HUES48 (cell line): ENCODE measurements at regions not wholly inside any gene's neighbourhood (a gene's known extent, or its start where the extent isn't known, plus 50 kb on each side); places are given as distances from the start of the nearest gene placed in this dataset.

Experiments
- H3K27ac ChIP-seq: one replicate; pipeline ENCODE4 v1.7.0; 2013; ENCODE audit warnings: low read depth, low read length, inconsistent platforms
- H3K27me3 ChIP-seq: 2 replicates; pipeline ENCODE4 v1.6.1; 2013; ENCODE audit warnings: mild to moderate bottlenecking, low read length; ENCODE audit not compliant: control insufficient read depth, insufficient read depth
- H3K36me3 ChIP-seq: 2 replicates; pipeline ENCODE4 v1.6.1; 2013; ENCODE audit warnings: low read length; ENCODE audit not compliant: control insufficient read depth, insufficient read depth
- H3K4me1 ChIP-seq: 2 replicates; pipeline ENCODE4 v1.6.1; 2013; ENCODE audit warnings: mild to moderate bottlenecking, low read length; ENCODE audit not compliant: control insufficient read depth, insufficient read depth
- H3K4me3 ChIP-seq: 2 replicates; pipeline ENCODE4 v1.5.1; 2013; ENCODE audit warnings: mild to moderate bottlenecking, low read depth, low read length
- H3K9ac ChIP-seq: 2 replicates; pipeline ENCODE4 v1.6.1; 2013; ENCODE audit warnings: mild to moderate bottlenecking, low read depth, low read length, moderate library complexity
- H3K9me3 ChIP-seq: 2 replicates; pipeline ENCODE4 v1.6.1; 2013; ENCODE audit warnings: low read length; ENCODE audit not compliant: control insufficient read depth, insufficient read depth

- Histone ChIP-seq H3K9me3 (peaks cover 7% of the 10 kb centered on the region), H3K9ac (no peak overlapping the region), H3K27ac (no peak overlapping the region), H3K36me3 (no peaks in the 10 kb centered on the region), H3K4me3 (no peak overlapping the region), H3K27me3 (no peaks in the 10 kb centered on the region), H3K4me1 (no peaks in the 10 kb centered on the region)
Observed at GRCh38 chr13:39856714-39857113, 201.3 kb downstream of the COG6 start.

DNA sequence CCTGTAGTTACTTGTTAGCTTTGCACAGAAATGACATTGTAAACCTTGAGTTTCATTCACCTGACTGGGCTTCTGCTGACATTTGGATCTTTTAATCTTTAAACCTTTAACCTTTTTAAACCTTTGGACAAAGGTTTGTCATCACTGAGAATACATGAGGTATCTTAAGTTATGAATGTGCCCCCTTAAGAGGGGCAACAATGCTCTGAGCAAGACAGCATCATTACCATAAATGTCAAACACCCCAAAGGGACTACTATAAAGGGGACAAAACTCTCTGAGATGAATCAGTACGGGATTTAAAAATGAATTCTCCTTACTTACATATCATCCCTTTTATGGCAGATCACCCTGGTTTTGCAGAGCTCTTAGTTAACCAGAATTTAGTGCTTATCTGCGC, 203.3 kb downstream of the COG6 start:
- no peak overlapping the region for H3K27ac ChIP-seq
- no peaks in the 10 kb centered on the region for H3K4me1 ChIP-seq
- H3K9me3 ChIP-seq: peaks cover 6% of the 10 kb centered on the region
- no peak overlapping the region for H3K9ac ChIP-seq
- no peaks in the 10 kb centered on the region for H3K36me3 ChIP-seq
- H3K27me3 ChIP-seq: no peaks in the 10 kb centered on the region
- H3K4me3 ChIP-seq: no peak overlapping the region

DNA sequence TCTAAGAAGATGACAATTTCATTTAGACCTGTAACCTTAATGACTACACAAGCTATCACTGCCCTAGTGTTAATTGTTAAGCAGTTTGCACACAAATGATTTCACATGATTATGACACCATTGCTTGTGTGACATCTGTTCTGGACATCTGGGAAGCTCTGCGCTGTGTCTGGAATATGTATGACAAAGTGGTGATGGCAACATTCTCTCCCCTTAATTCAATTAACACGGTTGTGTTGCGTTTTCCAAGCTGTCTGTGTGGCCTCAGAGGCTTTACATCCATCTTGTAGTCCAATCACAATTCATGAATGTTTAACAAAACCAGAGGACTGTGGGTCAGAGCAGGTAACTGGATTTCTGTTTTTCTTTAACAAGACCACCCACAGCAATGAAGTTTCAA, 204.4 kb downstream of the COG6 start:
- no peak overlapping the region for H3K9ac ChIP-seq
- no peak overlapping the region for H3K4me3 ChIP-seq
- no peaks in the 10 kb centered on the region for H3K27me3 ChIP-seq
- no peaks in the 10 kb centered on the region for H3K36me3 ChIP-seq
- H3K9me3 ChIP-seq: no peaks in the 10 kb centered on the region
- no peaks in the 10 kb centered on the region for H3K4me1 ChIP-seq
- H3K27ac ChIP-seq: no peak overlapping the region

DNA sequence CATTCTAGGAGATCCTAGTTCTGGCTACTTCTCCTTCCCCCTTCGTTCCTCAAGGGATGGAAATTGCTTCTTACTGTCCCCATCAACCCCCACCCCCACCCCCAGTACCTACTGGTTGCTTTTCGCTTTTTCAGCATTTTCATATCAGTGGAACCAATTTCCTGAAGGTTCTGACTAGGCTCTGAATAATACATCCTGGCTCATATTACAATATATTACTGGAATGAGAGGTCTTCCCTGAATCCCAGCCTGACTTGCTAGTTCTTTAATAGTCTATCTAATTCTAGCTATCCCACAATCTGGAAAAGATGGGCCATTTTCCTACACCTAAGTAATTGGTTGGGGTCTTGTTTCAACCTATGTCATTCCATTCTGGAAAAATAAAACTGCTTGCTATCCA, 207.4 kb downstream of the COG6 start:
- H3K4me1 ChIP-seq: no peaks in the 10 kb centered on the region
- H3K9ac ChIP-seq: no peak overlapping the region
- no peaks in the 10 kb centered on the region for H3K36me3 ChIP-seq
- H3K27me3 ChIP-seq: no peaks in the 10 kb centered on the region
- H3K9me3 ChIP-seq: no peaks in the 10 kb centered on the region
- no peak overlapping the region for H3K4me3 ChIP-seq
- H3K27ac ChIP-seq: no peak overlapping the region

GRCh38 chr13:39864221-39864620, 208.8 kb downstream of the COG6 start:
- no peak overlapping the region for H3K4me3 ChIP-seq
- H3K27me3 ChIP-seq: no peaks in the 10 kb centered on the region
- no peak overlapping the region for H3K27ac ChIP-seq
- H3K4me1 ChIP-seq: no peaks in the 10 kb centered on the region
- H3K36me3 ChIP-seq: no peaks in the 10 kb centered on the region
- H3K9ac ChIP-seq: no peak overlapping the region
- H3K9me3 ChIP-seq: no peaks in the 10 kb centered on the region

DNA sequence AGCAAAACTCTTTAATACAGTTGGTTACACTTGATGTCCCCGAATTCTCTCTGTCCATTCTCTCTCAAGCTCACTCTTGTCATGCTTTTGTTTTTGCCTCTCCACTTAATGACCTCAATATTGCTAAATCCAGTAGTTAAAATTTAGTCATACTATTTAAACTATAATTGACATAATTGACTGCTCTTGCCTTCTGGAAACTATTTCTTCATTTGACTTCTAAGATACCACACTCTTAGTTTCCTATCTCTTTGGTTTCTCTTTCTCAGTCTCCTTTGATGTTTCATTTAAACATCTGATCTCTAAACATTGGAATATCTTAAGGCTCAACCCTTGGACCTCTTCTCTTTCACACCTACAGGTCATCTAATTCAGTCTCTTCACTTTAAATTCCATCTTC, 211.3 kb downstream of the COG6 start:
- no peaks in the 10 kb centered on the region for H3K4me1 ChIP-seq
- H3K36me3 ChIP-seq: no peaks in the 10 kb centered on the region
- no peaks in the 10 kb centered on the region for H3K27me3 ChIP-seq
- H3K27ac ChIP-seq: no peak overlapping the region
- H3K9me3 ChIP-seq: no peaks in the 10 kb centered on the region
- H3K4me3 ChIP-seq: no peak overlapping the region
- no peak overlapping the region for H3K9ac ChIP-seq

DNA sequence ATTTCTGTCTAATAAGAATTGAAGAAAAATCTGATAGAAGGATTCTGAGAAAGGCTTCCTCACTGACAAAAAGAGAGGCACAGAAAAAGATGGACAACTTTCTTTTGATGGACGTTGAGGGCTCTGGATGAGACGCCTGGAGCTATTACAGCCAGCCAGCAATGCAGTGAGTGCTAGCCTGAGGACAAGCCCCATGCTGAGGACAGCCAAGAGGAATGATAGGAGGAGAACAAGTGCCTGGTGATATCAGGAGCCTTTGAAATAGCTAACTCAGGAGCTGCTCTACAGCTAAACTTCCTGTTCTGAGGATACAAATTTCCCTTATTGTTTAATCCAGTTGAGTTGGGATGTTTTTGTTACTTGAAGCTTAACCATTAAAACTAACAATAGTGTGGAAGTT, 212.3 kb downstream of the COG6 start:
- H3K4me3 ChIP-seq: no peak overlapping the region
- H3K4me1 ChIP-seq: no peaks in the 10 kb centered on the region
- no peak overlapping the region for H3K27ac ChIP-seq
- no peaks in the 10 kb centered on the region for H3K36me3 ChIP-seq
- no peak overlapping the region for H3K9ac ChIP-seq
- no peaks in the 10 kb centered on the region for H3K27me3 ChIP-seq
- H3K9me3 ChIP-seq: no peaks in the 10 kb centered on the region

- no peaks in the 10 kb centered on the region for H3K9me3 ChIP-seq
- H3K4me3 ChIP-seq: no peak overlapping the region
- no peak overlapping the region for H3K27ac ChIP-seq
- H3K27me3 ChIP-seq: no peaks in the 10 kb centered on the region
- no peak overlapping the region for H3K9ac ChIP-seq
- H3K4me1 ChIP-seq: no peaks in the 10 kb centered on the region
- H3K36me3 ChIP-seq: no peaks in the 10 kb centered on the region
Observed at GRCh38 chr13:39870197-39870747, 214.8 kb downstream of the COG6 start.

DNA sequence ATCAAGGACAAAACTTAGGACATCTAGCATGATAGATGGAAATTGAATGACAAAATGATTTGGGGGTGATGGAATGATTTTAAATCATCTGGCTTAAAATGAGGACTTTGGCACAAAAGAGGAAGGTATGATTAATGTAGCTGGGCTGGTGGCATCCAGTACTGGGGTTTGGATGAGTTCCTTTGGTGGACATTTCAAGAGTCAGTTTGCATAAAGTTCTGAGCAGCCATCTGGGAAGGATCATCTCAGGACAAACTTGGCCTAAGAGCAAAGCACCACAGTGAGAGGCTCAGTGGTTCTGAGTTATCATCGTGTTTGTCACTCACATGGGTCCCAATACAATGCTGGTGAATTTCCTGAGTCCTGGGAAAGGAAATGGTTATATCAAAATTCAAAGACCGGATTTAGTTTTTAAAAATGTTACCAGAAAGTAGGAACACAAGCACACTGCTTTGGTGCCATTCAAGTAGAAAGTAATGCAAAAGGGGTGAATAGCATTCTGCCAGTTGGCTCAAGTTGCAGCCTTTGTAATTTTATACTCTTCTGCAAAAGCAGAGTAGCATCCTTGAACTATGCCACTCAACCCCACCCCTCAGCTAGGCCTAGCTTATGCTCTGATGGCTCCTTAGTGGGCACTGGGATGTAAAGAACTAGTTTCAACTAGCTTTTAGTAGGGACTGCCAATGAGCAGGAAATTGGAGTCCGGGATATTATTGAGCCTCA, 219.0 kb downstream of the COG6 start:
- Histone ChIP-seq H3K9me3 (no peaks in the 10 kb centered on the region), H3K27ac (no peak overlapping the region), H3K36me3 (no peaks in the 10 kb centered on the region), H3K9ac (no peak overlapping the region), H3K4me3 (no peak overlapping the region), H3K4me1 (no peaks in the 10 kb centered on the region), H3K27me3 (no peaks in the 10 kb centered on the region)

DNA sequence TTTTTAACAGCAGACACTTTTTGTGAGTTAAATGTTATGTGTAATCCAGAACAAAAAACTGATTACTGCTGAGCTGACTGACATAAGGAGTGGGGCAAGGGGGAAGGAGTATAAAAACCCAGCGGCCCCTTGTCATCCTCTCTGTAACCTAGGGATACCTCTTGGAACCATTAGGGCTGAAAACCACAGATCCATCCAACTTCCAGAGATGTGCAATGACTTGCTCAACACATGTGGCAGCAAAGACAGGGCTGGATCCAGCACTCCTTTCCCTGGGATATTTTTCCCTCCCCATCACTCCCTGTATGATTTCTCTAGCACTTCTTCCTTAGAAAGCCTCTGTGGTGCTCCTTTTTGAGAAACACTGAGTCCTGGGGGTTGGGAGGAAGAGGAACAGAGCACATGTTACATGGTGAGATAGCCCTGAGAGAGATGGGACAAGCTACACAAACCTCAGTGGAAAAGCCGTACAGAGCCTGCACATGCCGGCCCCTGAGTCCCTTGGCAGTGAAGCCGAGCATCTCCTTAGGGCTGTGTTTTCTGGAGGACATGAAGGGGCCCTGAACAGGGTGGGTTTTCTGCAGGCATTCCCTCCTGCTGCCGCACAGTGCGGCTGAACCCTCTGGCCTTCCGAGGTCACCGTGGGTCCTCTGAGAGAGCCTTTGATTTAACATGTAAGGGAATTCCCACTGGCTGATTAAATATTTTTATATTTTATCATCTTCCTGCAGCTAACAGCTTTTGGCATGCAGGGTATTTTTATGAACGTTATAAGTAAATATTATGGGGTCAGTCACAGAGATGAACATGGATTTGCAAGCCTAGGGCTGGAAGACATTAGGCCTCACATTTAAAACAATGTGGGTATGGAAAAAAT, 219.9 kb downstream of the COG6 start:
- H3K9me3 ChIP-seq: no peaks in the 10 kb centered on the region
- H3K36me3 ChIP-seq: no peaks in the 10 kb centered on the region
- no peak overlapping the region for H3K4me3 ChIP-seq
- no peak overlapping the region for H3K27ac ChIP-seq
- H3K9ac ChIP-seq: no peak overlapping the region
- H3K4me1 ChIP-seq: no peaks in the 10 kb centered on the region
- H3K27me3 ChIP-seq: no peaks in the 10 kb centered on the region

- Histone ChIP-seq H3K9ac (no peak overlapping the region), H3K4me1 (no peaks in the 10 kb centered on the region), H3K27ac (no peak overlapping the region), H3K36me3 (no peaks in the 10 kb centered on the region), H3K4me3 (no peak overlapping the region), H3K27me3 (no peaks in the 10 kb centered on the region), H3K9me3 (no peaks in the 10 kb centered on the region)
Observed at GRCh38 chr13:39876258-39876657, 220.8 kb downstream of the COG6 start.
